A549 (cell line): ENCODE measurements at regions not wholly inside any gene's neighbourhood (a gene's known extent, or its start where the extent isn't known, plus 50 kb on each side); places are given as distances from the start of the nearest gene placed in this dataset.

ENCODE experiments used
- CTCF ChIP-seq: fragments of >200 bp; sonication (Bioruptor Twin); formaldehyde crosslinking; IDR thresholded peaks from 3 replicates; pipeline ENCODE4 v1.5.1; 2016
- EP300 ChIP-seq, 2 experiments: fragments of >200 bp; sonication (Bioruptor Twin); formaldehyde crosslinking; IDR thresholded peaks; 2 replicates in 1 of 2; 3 replicates in 1 of 2; pipeline ENCODE4 v1.6.1; 2016 to 2017
- HOXB5 ChIP-seq: fragments of 250-450 bp; sonication (Bioruptor Pico); IDR thresholded peaks from 2 replicates; pipeline ENCODE4 v1.5.0; 2020; ENCODE audit warnings: mild to moderate bottlenecking, moderate library complexity
- KDM5A ChIP-seq: fragments of 200-600 bp; sonication (generic); IDR thresholded peaks from 2 replicates; pipeline ENCODE4 v1.6.1; 2016; ENCODE audit warnings: antibody characterized with exemption, mild to moderate bottlenecking
- POLR2A ChIP-seq: IDR thresholded peaks from 2 replicates; pipeline ENCODE4 v1.6.1; 2012; ENCODE audit warnings: mild to moderate bottlenecking, low read length
- RFX5 ChIP-seq: fragments of 450-650 bp; IDR thresholded peaks from 2 replicates; pipeline ENCODE4 v1.7.1; 2014; ENCODE audit warnings: antibody characterized with exemption, mild to moderate bottlenecking, moderate library complexity
- SREBF2 ChIP-seq: fragments of 450-650 bp; IDR thresholded peaks from 2 replicates; pipeline ENCODE4 v1.6.1; 2014; ENCODE audit warnings: mild to moderate bottlenecking, moderate library complexity
- USF2 ChIP-seq: fragments of 450-650 bp; IDR thresholded peaks from 2 replicates; pipeline ENCODE4 v1.6.1; 2014; ENCODE audit warnings: antibody characterized with exemption

DNA sequence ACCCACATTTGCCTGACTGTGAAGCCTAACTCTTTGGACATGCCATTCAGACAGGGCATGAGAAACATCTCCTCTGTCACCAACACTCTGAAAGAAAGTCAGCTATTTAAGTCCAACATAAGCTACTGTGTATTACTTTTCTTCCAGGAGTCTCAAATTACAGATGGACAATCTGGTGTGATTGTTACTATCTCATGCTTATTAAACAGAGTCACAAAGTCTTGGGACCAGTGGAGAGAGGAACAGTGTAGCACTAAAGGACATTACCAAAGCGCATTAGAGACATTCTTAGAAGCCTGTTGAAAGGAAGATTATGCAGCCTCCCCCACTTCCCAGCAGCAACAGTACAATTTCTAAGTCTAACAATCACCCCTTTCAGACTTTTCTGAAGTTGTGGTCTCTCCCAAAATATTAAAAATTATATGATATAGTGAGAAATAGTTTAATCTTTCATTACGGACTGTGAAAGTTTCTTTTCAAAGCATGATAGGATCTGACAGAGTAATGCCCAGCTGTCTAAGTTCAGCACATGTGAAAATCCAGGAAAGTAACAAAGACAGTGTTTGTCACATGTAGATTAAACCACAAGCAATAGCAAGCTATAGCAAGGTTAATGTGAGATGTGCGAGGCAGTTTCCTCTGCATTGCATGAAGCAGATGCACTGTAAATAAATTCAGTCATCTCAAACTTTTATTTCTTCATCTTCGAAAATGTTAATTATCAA is 280.9 kb upstream of the FZD8 start:
- TF ChIP-seq POLR2A (no peak), CTCF (no peak), RFX5 (no peak), SREBF2 (no peak), EP300 (IDR thresholded peaks at IDR 0.05) (no peak), USF2 (no peak), HOXB5 (CRISPR knock-in tag) (no peak), KDM5A (no peak)
